Left ventricle myocardium inferior (tissue), 1 donor: ENCODE measurements at regions not wholly inside any gene's neighbourhood (a gene's known extent, or its start where the extent isn't known, plus 50 kb on each side); places are given as distances from the start of the nearest gene placed in this dataset.

Experiments
- DNase-seq: peaks from one replicate; pipeline ENCODE4 v3.0.0-alpha.2; 2020
- H3K27ac ChIP-seq: fragments of 200-600 bp; replicated peaks from 2 replicates; pipeline ENCODE4 v1.8.0; 2021
- H3K27me3 ChIP-seq: fragments of 200-600 bp; 2 replicates; pipeline ENCODE4 v1.8.0; 2021; ENCODE audit warnings: low read depth
- H3K36me3 ChIP-seq: fragments of 200-600 bp; 2 replicates; pipeline ENCODE4 v1.8.0; 2021
- H3K4me1 ChIP-seq: fragments of 200-600 bp; 2 replicates; pipeline ENCODE4 v1.8.0; 2021
- H3K4me3 ChIP-seq: fragments of 200-600 bp; 2 replicates; pipeline ENCODE4 v1.8.0; 2021; ENCODE audit warnings: mild to moderate bottlenecking, moderate library complexity
- H3K9me3 ChIP-seq: fragments of 200-600 bp; replicated peaks from 2 replicates; pipeline ENCODE4 v1.8.0; 2021
- CTCF ChIP-seq: fragments of 200-600 bp; IDR thresholded peaks from 2 replicates; pipeline ENCODE4 v1.8.0; 2021; ENCODE audit warnings: antibody characterized with exemption, mild to moderate bottlenecking, borderline replicate concordance
- intact Hi-C: fragments of 100-400 bp; cut with micrococcal nuclease; formaldehyde crosslinking; loops from one replicate; pipeline ENCODE4 v1.11.0; 2022
- donor health status: DM: no; HTN: yes; CAD: no; lungs with severe emphysema.

DNA sequence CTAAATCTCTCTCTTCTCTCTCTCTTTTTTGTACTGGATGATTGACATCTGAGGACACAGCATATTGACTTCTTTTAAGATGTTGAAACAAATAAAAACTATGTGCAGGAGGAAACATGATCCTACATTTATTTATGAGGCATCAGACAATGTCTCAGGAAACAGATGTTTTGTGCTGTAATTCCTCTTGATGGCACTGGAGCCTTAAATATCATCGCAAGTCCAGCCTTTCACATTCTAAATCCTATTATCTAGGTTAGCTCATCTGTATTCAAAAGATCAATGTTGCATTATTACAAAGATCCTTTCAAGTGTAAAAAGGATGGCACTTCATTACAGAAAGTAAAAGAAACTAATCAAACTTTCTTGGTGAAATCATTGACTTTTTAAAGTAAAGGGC is 63.9 kb downstream of the MAT2B start:
- H3K36me3 ChIP-seq: no peaks in the 10 kb centered on the region
- peaks cover 74% of the 10 kb centered on the region for H3K27me3 ChIP-seq
- H3K27ac ChIP-seq: no peak overlapping the region
- no peak for TF ChIP-seq CTCF
- peaks cover 23% of the 10 kb centered on the region for H3K4me1 ChIP-seq
- intact Hi-C loops: loop anchor here (10.0 kb wide), 2 partner anchors 936 to 1636 kb away; no protein-coding TSS in a partner anchor
- no peak overlapping the region for H3K4me3 ChIP-seq
- DNase-seq: no peak
- H3K9me3 ChIP-seq: no peaks in the 10 kb centered on the region

GRCh38 chr5:163571744-163572143 is 66.3 kb downstream of the MAT2B start:
- TF ChIP-seq CTCF: no peak
- Histone ChIP-seq H3K27me3 (peaks cover 52% of the 10 kb centered on the region), H3K36me3 (no peaks in the 10 kb centered on the region), H3K4me3 (no peak overlapping the region), H3K27ac (no peak overlapping the region), H3K4me1 (peaks cover 2% of the 10 kb centered on the region), H3K9me3 (no peaks in the 10 kb centered on the region)
- intact Hi-C loops: no loop called here
- DNase-seq: no peak

DNA sequence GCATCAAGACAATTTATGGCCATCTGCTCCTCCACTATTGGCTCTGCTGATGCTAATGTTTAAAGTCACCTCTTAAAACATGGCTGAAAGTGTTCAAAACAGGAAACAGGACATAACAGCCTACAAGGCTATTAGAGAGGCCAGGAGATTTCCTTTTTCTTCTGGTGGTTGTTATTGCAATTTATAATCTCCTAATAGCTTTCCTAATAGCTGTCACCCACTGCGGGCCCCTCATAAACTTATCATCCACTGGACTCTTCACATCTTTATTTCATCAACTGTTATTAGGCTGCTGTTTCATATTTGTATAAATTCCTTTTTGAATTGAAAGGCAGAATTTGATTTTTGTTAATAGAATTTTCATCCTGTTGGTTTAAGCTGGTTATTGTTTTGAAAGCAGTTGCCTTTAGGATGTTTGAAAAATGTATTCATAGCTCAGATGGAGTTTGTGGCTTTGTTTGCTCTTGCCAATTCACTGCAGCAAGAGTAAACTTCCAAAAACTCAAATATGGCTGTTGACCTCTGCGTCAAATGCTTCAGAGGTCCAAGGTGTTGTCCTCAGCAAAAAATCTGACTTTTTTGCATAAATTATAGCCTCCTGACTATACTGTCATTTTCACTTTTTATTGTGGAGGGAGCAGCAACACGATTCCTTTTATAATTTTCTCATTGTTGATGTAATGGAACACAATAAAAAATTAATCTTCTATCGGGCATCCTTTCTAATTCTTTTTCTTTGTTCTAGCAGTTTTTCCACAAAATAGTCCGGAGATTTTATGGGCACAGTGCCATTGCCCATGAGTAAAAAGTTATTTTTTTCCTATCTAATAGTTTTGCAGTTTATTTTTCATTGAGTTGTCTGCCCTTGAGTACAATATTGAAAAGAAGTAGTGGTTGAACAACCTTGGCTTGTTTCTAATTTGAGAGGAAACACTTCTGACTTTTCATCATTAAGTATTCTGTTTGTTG is 69.3 kb downstream of the MAT2B start:
- no peak for DNase-seq
- Histone ChIP-seq H3K27me3 (peaks cover 22% of the 10 kb centered on the region), H3K27ac (no peak overlapping the region), H3K4me1 (no peaks in the 10 kb centered on the region), H3K36me3 (no peaks in the 10 kb centered on the region), H3K4me3 (no peak overlapping the region), H3K9me3 (peaks cover 2% of the 10 kb centered on the region)
- TF ChIP-seq CTCF: no peak
- intact Hi-C loops: no loop called here

GRCh38 chr5:163578652-163579051 is 73.2 kb downstream of the MAT2B start:
- H3K9me3 ChIP-seq: peaks cover 6% of the 10 kb centered on the region
- no peak for TF ChIP-seq CTCF
- peaks cover 10% of the 10 kb centered on the region for H3K27me3 ChIP-seq
- intact Hi-C loops: no loop called here
- no peak overlapping the region for H3K27ac ChIP-seq
- DNase-seq: no peak
- no peaks in the 10 kb centered on the region for H3K4me1 ChIP-seq
- H3K36me3 ChIP-seq: no peaks in the 10 kb centered on the region
- H3K4me3 ChIP-seq: no peak overlapping the region

DNA sequence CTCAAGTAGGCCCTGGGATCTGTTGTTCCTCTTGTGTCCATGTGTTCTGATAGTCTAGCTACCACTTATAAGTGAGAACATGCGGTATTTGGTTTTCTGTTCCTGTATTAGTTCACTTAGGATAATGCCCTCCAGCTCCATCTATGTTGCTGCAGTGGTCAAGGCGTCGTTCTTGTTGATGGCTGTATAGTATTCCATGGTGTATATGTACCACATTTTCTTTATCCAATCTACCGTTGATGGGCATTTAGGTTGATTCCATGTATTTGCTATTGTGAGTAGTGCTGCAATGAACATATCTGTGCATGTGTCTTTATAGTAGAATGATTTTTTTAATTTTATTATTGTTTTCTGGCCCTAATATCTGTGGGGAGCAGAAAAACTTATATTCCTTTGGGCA is 74.3 kb downstream of the MAT2B start:
- TF ChIP-seq CTCF: no peak
- Histone ChIP-seq H3K4me3 (no peak overlapping the region), H3K9me3 (peaks cover 6% of the 10 kb centered on the region), H3K27me3 (peaks cover 10% of the 10 kb centered on the region), H3K27ac (no peak overlapping the region), H3K4me1 (no peaks in the 10 kb centered on the region), H3K36me3 (no peaks in the 10 kb centered on the region)
- no peak for DNase-seq
- intact Hi-C loops: no loop called here
